DMS153 (cell line): ENCODE measurements at regions not wholly inside any gene's neighbourhood (a gene's known extent, or its start where the extent isn't known, plus 50 kb on each side); places are given as distances from the start of the nearest gene placed in this dataset.

Experiments
- DNase-seq: peaks from one replicate; lab custom pipeline; 2025; lab: John Stamatoyannopoulos, UW

GRCh38 chr9:87283585-87283984 lies 214.1 kb upstream of the DAPK1 start:
- DNase-seq = no peak

GRCh38 chr9:87285183-87285850 lies 212.3 kb upstream of the DAPK1 start:
- DNase-seq = peak; percentile 9

GRCh38 chr9:87286506-87286905 lies 211.2 kb upstream of the DAPK1 start:
- DNase-seq = no peak

DNA sequence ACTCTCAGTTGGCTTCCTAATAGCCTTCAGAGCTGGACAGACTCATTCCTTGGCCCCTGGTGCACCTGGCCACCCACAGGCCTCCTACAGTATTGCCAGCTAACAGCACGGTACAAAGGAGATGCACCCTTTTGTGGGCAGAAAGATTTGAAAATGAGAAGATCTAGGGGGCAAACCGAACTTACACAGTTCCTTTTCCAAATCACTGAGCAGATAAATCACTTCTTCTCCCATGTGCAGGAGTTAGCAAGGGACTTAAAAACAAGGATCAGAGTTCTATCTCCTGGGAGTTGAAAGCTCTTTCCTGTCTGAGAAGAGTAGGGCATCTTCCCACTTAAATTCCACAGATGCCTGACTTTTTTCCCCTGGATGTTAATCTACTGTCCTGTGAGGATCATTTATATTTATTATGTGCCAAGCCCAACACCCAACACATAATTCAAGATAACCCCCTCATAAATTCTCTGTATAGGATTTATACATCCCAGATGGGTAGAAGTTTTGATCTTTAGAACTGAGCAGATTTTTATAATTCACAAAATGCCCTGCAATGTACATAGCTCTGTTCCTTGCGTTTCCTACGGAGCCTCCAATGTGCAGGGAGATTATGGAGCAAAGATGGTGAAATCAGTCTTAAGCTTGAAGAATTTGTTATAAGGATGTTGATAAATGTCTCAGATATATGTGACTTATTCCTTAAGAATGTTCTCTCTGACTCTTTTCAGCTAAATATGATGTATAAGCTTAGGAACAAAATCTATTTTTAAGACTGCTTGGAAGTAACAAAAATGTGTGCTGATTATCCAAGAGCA lies 207.2 kb upstream of the DAPK1 start:
- no peak for DNase-seq

DNA sequence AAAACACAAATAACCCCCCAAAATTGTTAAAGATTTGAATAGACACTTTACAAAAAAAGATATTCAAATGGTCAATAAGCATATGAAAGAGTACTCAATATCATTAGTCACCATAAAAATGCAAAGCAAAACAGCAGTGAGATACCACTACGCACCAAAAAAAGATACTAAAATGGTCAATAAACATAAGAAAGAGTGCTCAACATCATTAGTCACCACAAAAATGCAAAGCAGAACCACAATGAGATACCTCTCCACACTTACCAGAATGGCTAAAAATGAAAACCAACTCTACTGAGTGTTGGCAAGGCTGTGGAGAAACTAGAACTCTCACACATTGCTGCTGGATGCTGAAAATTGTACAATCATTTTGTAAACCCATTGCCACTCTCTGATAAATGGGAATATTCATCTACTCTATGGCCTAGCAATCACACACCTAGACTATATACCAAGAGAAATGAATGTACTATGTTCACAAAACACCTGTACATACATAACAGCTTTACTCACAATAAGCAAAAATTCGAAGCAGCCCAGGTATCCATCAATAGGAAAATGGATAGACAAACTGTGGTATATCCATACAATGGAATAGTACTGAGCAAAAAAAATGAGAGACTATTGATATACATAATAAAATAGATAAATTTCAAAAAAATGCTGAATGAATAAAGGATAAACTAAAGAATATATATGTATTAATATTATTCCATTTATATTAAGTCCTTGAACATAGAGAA lies 205.0 kb upstream of the DAPK1 start:
- DNase-seq = no peak

GRCh38 chr9:87294126-87294525 lies 203.5 kb upstream of the DAPK1 start:
- no peak for DNase-seq

GRCh38 chr9:87300915-87301314 lies 196.8 kb upstream of the DAPK1 start:
- DNase-seq = no peak

DNA sequence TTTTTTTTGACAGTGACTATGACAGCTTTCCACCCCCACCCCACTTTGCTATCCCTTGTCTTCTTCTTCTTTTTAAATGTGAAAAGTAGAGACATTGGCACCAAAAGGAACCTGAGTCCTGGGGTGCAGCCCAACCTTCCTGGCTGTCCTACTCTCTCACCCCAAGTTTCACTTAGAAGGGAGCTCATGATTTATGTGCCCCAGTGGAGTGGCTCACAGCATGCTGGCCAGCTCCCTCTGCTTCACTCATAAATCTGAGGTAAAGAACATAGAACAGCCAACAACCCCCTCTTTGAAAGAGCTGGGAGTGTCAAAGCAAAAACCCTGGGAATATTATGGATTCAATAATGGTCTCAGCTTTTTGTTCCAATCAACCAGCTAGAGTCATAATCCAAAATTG lies 196.3 kb upstream of the DAPK1 start:
- DNase-seq = no peak

DNA sequence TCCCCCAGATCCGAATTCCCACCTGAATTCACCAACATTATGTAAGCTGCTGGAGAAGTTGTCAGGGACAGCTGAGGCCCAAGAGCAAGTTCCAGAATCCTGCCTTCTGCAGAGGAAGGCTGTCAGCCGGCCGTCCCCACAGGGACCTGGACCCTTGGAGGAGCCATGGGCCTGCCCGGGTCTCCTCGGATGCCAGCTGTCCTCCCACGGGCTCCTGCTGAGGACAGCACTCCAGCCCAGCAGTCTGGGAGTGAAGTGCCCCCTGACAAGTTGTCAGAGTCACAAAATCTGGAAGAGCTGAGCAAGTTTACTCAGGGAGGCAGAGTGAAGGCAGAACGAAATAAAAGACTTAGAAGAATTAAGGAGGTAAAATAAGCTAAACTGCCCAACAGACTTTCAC lies 192.5 kb upstream of the DAPK1 start:
- no peak for DNase-seq

GRCh38 chr9:87306006-87306405 lies 191.7 kb upstream of the DAPK1 start:
- no peak for DNase-seq

DNA sequence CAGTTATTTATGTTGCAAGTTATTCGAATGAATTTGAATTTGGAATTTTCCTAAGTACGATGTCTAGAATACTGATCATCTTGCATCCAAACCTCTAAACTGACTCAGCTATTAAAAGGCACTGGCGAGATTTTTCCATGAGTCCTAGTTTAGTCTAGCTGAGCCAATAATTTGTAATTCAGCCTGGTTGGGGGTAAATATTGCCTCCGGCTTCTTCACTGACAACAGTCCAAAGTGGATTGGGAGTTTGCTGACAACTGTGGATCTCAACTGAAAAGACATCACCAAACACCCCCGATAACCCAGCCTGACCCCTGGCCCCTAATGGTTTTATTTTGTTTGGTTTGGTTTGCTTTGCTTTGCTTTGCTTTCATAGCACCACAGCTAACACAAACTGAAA lies 189.8 kb upstream of the DAPK1 start:
- no peak for DNase-seq

- no peak for DNase-seq
These were observed 188.4 kb upstream of the DAPK1 start for GRCh38 chr9:87309236-87309635.

DNA sequence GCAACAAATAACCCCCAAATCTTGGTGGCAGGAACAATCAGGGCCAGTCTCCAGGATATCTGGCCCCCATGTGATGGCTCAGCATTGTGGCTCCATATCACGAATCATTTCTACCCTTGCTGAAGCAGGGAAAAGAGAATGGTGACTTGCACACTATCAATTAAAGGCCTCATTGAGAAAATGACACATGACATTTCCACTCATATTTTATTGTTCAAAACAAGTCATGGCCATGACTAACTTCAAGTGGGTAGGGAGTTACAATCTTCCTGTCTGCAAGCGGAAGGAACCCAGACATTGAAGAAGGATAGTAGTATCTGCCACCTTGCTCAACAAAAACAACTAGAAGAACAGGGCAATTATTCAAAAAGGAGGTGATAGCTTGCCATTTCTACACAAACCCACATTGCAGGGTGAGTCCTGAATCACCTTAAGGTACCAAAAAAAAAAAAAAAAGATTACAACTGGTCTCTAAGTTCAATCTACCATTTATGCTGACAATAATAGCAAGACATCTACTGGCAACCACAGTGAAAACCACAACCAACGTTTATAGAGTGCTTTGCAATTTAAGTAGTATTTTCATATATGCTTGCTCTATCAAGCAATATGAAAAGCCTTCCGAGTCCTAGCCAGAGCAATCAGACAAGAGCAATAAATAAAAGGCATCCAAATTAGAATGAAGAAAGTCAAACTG lies 186.7 kb upstream of the DAPK1 start:
- no peak for DNase-seq

DNA sequence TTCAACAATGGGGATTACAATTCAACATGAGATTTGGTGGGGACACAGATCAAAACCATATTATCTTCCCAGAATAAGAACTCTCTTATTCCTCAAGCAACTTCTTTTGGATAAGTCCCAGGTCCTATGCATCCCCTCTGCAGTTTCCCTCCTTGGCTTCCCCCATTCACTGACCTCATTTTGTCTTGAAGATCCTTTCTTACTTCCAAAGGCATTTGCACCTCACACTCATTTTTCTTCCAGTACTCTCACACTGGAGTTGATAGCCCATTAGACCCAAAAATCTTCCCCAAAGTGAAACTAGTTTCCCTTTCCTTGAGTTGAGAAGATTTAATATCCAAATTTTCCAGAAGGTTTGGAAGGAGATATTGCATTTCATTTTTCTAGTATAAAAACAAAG lies 178.0 kb upstream of the DAPK1 start:
- DNase-seq = no peak

GRCh38 chr9:87320146-87320884 lies 177.4 kb upstream of the DAPK1 start:
- no peak for DNase-seq

- no peak for DNase-seq
These were observed 174.6 kb upstream of the DAPK1 start for GRCh38 chr9:87322840-87323635.

GRCh38 chr9:87323928-87324327 lies 173.7 kb upstream of the DAPK1 start:
- DNase-seq = no peak

DNA sequence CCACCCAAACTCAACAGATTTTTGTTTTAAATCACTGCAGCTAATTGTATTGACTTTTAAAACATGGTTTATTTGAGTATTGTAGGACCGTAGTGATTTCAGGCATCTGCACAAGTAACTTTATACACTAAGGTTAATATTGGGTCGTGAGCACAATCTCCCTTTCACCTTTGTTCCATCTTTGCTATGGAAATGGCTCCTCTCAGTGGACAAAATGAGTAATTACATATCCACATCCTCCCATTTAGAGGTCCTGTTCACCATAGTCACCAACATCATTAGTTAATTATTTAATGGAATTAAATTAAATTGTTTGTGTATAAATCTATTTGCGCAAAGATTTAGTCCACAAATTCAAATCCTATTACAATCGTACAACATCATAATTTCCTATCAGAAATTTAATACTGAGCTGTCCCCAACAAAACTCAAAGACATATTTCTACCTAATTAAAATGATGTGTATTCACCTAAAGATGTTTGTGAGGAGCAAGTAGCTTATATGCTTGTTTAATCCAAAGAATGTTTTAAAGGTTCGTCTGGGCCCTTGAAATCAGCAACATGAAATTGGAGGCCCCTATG lies 173.0 kb upstream of the DAPK1 start:
- DNase-seq = peak; percentile 27

DNA sequence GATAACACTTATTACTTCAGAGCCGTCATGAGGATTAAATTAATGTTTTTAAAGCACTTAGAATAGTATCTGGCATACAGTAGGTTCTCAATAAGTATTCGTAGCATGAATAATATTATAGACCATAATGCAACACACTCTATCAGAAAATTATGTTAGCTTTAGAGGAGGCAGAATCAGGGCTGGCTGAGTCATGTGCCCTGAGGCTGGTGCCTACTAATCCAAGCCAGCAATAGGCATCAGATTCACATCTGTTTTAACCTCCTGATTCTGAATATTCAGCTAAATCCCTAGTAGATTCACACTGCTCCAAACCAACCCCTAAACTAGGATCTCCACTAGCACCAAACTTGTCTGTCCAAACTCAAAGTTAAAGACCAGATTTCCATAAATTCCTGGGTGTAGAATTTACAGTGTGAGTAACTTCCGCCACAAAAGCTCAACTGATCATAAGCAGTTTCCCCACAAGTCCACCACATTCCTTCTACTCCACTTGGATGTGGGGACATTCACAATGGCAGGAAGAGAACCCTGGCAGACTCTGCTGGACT lies 170.0 kb upstream of the DAPK1 start:
- no peak for DNase-seq

DNA sequence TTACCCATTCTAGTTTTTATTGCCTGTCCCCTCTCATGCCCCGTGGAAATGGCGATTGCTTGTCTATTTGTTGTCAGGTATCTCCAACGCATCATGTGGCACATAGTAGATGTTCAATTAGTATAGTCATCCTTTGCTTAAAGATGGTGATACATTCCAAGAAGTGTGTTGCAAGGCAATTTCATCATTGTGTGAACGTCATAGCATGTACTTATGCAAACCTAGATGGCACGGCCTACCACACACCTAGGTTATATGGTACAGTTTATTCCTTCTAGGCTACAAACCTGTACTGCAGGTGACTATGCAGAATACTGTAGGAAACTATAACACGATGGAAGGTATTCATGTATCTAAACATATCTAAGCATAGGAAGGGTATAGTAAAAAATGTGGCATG lies 163.9 kb upstream of the DAPK1 start:
- no peak for DNase-seq
